Heart left ventricle (tissue), 13 donors: ENCODE measurements at regions not wholly inside any gene's neighbourhood (a gene's known extent, or its start where the extent isn't known, plus 50 kb on each side); places are given as distances from the start of the nearest gene placed in this dataset.

Experiments
- POLR2A ChIP-seq, 2 donors: fragments of 450-650 bp; IDR thresholded peaks; one replicate each; pipeline ENCODE4 v1.6.1; 2017; ENCODE audit warnings: antibody characterized with exemption in 2 of 2, mild to moderate bottlenecking in 2 of 2, moderate library complexity in 2 of 2
- TF ChIP-seq, protein P1 (sequence below), 12 donors: fragments of 200-600 bp; sonication (generic) in 4 of 12; IDR thresholded peaks; one replicate each; pipeline versions ENCODE4 v1.5.0 to v1.8.0; 2018 to 2022; ENCODE audit warnings: antibody characterized with exemption in 12 of 12, mild to moderate bottlenecking in 5 of 12
- donor health status: ischemic (EF 13 %, LVEDD 7.1; RV severe dilation, severe dysfunction).
- donor health status: DM: no; HTN: yes; CAD: no.
- donor health status: DM: no; HTN: no; CAD: no.
- donor health status: ischemic (EF 25% LVEDD 6.9; RV normal size, moderate dysfunction).
- donor health status: ischemic (EF 25% LVEDD 5.7; RV mildly dilated, moderate dysfunction).
- donor health status: ischemic (EF 35%, LVEDD 5.7; RV mildly dilated, moderate dysfunction).
- donor health status: nonischemic (EF 11% LVEDD 7.7; RV severe dilation, severe dysfunction).
- donor health status: DM: yes; HTN: yes; CAD: no.
- donor health status: PGD.
- donor health status: ischemic (EF 29% LVEDD 5.4; RV normal size, mild dysfunction).
- donor health status: nonischemic (EF 23%, LVEDD 6.1; RV moderate dilation, normal function).

- TF ChIP-seq, protein P1, sequence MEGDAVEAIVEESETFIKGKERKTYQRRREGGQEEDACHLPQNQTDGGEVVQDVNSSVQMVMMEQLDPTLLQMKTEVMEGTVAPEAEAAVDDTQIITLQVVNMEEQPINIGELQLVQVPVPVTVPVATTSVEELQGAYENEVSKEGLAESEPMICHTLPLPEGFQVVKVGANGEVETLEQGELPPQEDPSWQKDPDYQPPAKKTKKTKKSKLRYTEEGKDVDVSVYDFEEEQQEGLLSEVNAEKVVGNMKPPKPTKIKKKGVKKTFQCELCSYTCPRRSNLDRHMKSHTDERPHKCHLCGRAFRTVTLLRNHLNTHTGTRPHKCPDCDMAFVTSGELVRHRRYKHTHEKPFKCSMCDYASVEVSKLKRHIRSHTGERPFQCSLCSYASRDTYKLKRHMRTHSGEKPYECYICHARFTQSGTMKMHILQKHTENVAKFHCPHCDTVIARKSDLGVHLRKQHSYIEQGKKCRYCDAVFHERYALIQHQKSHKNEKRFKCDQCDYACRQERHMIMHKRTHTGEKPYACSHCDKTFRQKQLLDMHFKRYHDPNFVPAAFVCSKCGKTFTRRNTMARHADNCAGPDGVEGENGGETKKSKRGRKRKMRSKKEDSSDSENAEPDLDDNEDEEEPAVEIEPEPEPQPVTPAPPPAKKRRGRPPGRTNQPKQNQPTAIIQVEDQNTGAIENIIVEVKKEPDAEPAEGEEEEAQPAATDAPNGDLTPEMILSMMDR (IDR thresholded peaks at IDR 0.05): no peak
- no peak for TF ChIP-seq POLR2A (IDR thresholded peaks at IDR 0.05)
Measured at GRCh38 chr3:22118542-22118941, 367.5 kb upstream of the ZNF385D start.
